CD14-positive monocyte (primary cell): ENCODE measurements at regions not wholly inside any gene's neighbourhood (a gene's known extent, or its start where the extent isn't known, plus 50 kb on each side); places are given as distances from the start of the nearest gene placed in this dataset.

ENCODE experiments used
- DNase-seq, 3 donors: peaks; one replicate each; pipeline ENCODE4 v3.0.0-alpha.2; 2011 to 2022
- H2AFZ ChIP-seq: 2 replicates; pipeline ENCODE4 v1.6.0; 2012; ENCODE audit warnings: mild to moderate bottlenecking, low read depth, low read length, inconsistent platforms; ENCODE audit not compliant: insufficient read depth, poor library complexity, severe bottlenecking
- H3K27ac ChIP-seq, 2 donors: 1 replicate in 1 of 2; 2 replicates in 1 of 2; pipeline ENCODE4 v1.5.1; 2012 to 2013; ENCODE audit warnings: low read length in 2 of 2, control low read depth in 1 of 2, inconsistent platforms in 1 of 2, low read depth in 1 of 2, mild to moderate bottlenecking in 1 of 2
- H3K27me3 ChIP-seq, 2 donors: one replicate each; pipeline versions ENCODE4 v1.6.0 to v1.6.1; 2011 to 2013; ENCODE audit warnings: low read length in 2 of 2; ENCODE audit not compliant: control insufficient read depth in 2 of 2, insufficient read depth in 2 of 2
- H3K36me3 ChIP-seq, 2 donors: replicated peaks in 1 of 2; 1 replicate in 1 of 2; 2 replicates in 1 of 2; pipeline versions ENCODE4 v1.5.1 to v1.6.1; 2012 to 2013; ENCODE audit warnings: low read length in 2 of 2, control low read depth in 1 of 2, inconsistent platforms in 1 of 2, mild to moderate bottlenecking in 1 of 2; ENCODE audit not compliant: insufficient read depth in 2 of 2, control insufficient read depth in 1 of 2
- H3K4me1 ChIP-seq, 2 donors: 1 replicate in 1 of 2; 2 replicates in 1 of 2; pipeline versions ENCODE4 v1.5.1 to v1.6.1; 2012 to 2013; ENCODE audit warnings: low read length in 2 of 2, control low read depth in 1 of 2, inconsistent platforms in 1 of 2, mild to moderate bottlenecking in 1 of 2, moderate library complexity in 1 of 2; ENCODE audit not compliant: insufficient read depth in 2 of 2, control insufficient read depth in 1 of 2
- H3K4me2 ChIP-seq: replicated peaks from 2 replicates; pipeline ENCODE3; 2012; ENCODE audit warnings: low read length, moderate library complexity, mild to moderate bottlenecking; ENCODE audit not compliant: poor library complexity, severe bottlenecking; ENCODE audit errors: extremely low read depth
- H3K4me3 ChIP-seq, 3 experiments: fragments of 200-600 bp in 1 of 3; sonication (generic) in 1 of 3; replicated peaks in 1 of 3; 1 replicate in 2 of 3; 2 replicates in 1 of 3; pipeline ENCODE4 v1.5.1; 2011 to 2013; ENCODE audit warnings: low read length in 3 of 3, mild to moderate bottlenecking in 3 of 3, control low read depth in 2 of 3, low read depth in 2 of 3, inconsistent platforms in 1 of 3, moderate library complexity in 1 of 3
- H3K79me2 ChIP-seq: 2 replicates; pipeline ENCODE4 v1.6.0; 2012; ENCODE audit warnings: mild to moderate bottlenecking, control low read depth, inconsistent platforms, low read length, moderate library complexity; ENCODE audit not compliant: insufficient read depth
- H3K9ac ChIP-seq: 2 replicates; pipeline ENCODE4 v1.6.0; 2017; ENCODE audit warnings: low read length, mild to moderate bottlenecking; ENCODE audit not compliant: insufficient read depth, poor library complexity, severe bottlenecking
- H3K9me3 ChIP-seq, 2 donors: replicated peaks in 1 of 2; 1 replicate in 1 of 2; 2 replicates in 1 of 2; pipeline versions ENCODE4 v1.5.1 to v1.6.1; 2012 to 2013; ENCODE audit warnings: low read length in 2 of 2, control low read depth in 1 of 2; ENCODE audit not compliant: control insufficient read depth in 1 of 2, insufficient read depth in 1 of 2
- H4K20me1 ChIP-seq: 2 replicates; pipeline ENCODE4 v1.6.0; 2012; ENCODE audit warnings: mild to moderate bottlenecking, low read length, control low read depth, moderate library complexity; ENCODE audit not compliant: insufficient read depth
- H3K27ac Mint-ChIP-seq, 7 donors: one replicate each; pipeline ENCODE4 v1.8.0; 2020; ENCODE audit warnings: mild to moderate bottlenecking in 7 of 7, mixed read lengths in 7 of 7, moderate library complexity in 6 of 7, inconsistent platforms in 2 of 7
- H3K27me3 Mint-ChIP-seq, 3 donors: one replicate each; pipeline ENCODE4 v1.8.0; 2021 to 2022; ENCODE audit warnings: low read depth in 3 of 3, mild to moderate bottlenecking in 3 of 3, mixed read lengths in 3 of 3, moderate library complexity in 3 of 3, inconsistent platforms in 1 of 3
- H3K36me3 Mint-ChIP-seq, 2 donors: one replicate each; pipeline ENCODE4 v1.8.0; 2020; ENCODE audit warnings: mixed read lengths in 2 of 2, inconsistent platforms in 1 of 2, mild to moderate bottlenecking in 1 of 2
- H3K4me1 Mint-ChIP-seq: one replicate; pipeline ENCODE4 v1.8.0; 2020; ENCODE audit warnings: mild to moderate bottlenecking, mixed read lengths
- H3K4me3 Mint-ChIP-seq, 2 donors: one replicate each; pipeline ENCODE4 v1.8.0; 2020; ENCODE audit warnings: mild to moderate bottlenecking in 2 of 2, mixed read lengths in 2 of 2, moderate library complexity in 1 of 2
- H3K9me3 Mint-ChIP-seq, 7 donors: one replicate each; pipeline ENCODE4 v1.8.0; 2020 to 2022; ENCODE audit warnings: mixed read lengths in 7 of 7, mild to moderate bottlenecking in 6 of 7, moderate library complexity in 6 of 7, inconsistent platforms in 2 of 7
- WGBS: methylation state at CpG from one replicate; pipeline ENCODE4 v1.1.5; 2013; ENCODE audit warnings: missing lambda C conversion rate; ENCODE audit not compliant: insufficient coverage; 5-methylcytosine and 5-hydroxymethylcytosine counted together
- intact Hi-C, 2 donors: fragments of 100-400 bp; cut with micrococcal nuclease; formaldehyde crosslinking; loops; one replicate each; pipeline versions ENCODE4 v1.15.0 to v1.15.1; 2023
- TF ChIP-seq, protein P1 (sequence below): fragments of 200-600 bp; IDR thresholded peaks from one replicate; pipeline ENCODE4 v1.8.0; 2022; ENCODE audit warnings: antibody characterized with exemption, mild to moderate bottlenecking

DNA sequence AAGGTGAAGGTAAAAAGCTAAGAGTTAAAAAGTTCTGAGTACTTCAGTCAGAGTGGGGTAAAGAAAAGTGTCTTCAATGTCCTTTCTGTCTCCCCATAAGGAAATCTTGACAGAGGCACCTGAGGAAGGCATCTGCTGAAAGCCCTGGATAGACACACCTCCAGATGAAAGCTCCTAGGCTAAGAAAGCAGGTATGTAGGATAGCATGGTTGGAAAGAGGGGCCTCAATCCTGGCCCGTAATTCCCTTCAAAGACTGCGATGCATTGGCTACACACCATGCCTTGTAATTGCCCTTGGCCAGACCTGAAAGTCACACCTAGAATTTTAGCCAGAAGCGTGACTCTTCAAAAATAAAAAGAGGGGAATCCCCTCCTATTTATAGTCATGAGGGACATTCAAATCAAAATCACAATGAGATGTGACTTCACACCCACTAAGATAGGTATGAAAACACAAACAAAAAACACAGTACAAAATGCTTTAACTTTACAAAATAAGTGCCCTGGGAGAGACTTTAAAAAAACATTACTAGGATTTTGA lies 809.7 kb downstream of the IPMK start:
- no peak for DNase-seq
- Histone ChIP-seq H3K27me3 (no peaks in the 10 kb centered on the region), H3K4me1 (no peaks in the 10 kb centered on the region), H3K79me2 (no peaks in the 10 kb centered on the region), H4K20me1 (no peaks in the 10 kb centered on the region), H3K9ac (no peak overlapping the region), H3K4me2 (no peak overlapping the region), H3K4me3 (no peak overlapping the region), H3K27ac (no peak overlapping the region), H2AFZ (no peak overlapping the region), H3K9me3 (no peaks in the 10 kb centered on the region), H3K36me3 (no peaks in the 10 kb centered on the region)
- no peak overlapping the region for H3K27ac Mint-ChIP-seq
- no peaks in the 10 kb centered on the region for H3K36me3 Mint-ChIP-seq
- no peaks in the 10 kb centered on the region for H3K4me1 Mint-ChIP-seq
- H3K4me3 Mint-ChIP-seq, result no peak overlapping the region
- no CpG with 5 or more reads among the region's 3 CpGs for WGBS
- peaks cover 0 to 2% (median 0%) of the 10 kb centered on the region in 7 donors for H3K9me3 Mint-ChIP-seq
- TF ChIP-seq, protein P1, sequence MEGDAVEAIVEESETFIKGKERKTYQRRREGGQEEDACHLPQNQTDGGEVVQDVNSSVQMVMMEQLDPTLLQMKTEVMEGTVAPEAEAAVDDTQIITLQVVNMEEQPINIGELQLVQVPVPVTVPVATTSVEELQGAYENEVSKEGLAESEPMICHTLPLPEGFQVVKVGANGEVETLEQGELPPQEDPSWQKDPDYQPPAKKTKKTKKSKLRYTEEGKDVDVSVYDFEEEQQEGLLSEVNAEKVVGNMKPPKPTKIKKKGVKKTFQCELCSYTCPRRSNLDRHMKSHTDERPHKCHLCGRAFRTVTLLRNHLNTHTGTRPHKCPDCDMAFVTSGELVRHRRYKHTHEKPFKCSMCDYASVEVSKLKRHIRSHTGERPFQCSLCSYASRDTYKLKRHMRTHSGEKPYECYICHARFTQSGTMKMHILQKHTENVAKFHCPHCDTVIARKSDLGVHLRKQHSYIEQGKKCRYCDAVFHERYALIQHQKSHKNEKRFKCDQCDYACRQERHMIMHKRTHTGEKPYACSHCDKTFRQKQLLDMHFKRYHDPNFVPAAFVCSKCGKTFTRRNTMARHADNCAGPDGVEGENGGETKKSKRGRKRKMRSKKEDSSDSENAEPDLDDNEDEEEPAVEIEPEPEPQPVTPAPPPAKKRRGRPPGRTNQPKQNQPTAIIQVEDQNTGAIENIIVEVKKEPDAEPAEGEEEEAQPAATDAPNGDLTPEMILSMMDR, result no peak
- H3K27me3 Mint-ChIP-seq, result no peaks in the 10 kb centered on the region
- intact Hi-C loops, result no loop called here

DNA sequence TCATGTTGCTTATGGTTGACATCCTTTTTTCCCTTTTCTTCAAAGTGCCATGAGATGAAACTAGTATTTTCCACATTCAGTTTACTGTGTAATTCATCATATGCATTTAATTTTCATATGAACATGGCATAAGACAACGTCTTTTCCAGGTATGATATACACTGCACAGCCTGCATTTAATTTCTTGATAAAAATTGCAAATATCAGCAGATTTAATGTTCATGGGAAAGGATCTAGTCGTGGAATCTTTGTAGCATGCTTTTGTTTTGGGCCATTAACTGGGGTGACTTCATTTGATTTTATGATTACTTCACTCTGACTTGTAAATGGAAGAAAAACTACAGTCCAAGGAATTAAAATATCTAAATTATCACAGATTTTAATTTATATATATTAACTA lies 837.3 kb downstream of the IPMK start:
- Mint-ChIP-seq H3K36me3 (no peaks in the 10 kb centered on the region), H3K9me3 (peaks cover 0 to 2% (median 0%) of the 10 kb centered on the region in 7 donors), H3K4me3 (no peak overlapping the region), H3K27ac (no peak overlapping the region), H3K27me3 (no peaks in the 10 kb centered on the region), H3K4me1 (no peaks in the 10 kb centered on the region)
- DNase-seq, result no peak
- no CpG with 5 or more reads among the region's 2 CpGs for WGBS
- Histone ChIP-seq H3K4me3 (no peak overlapping the region), H3K36me3 (no peaks in the 10 kb centered on the region), H3K4me1 (no peaks in the 10 kb centered on the region), H3K27ac (no peak overlapping the region), H4K20me1 (no peaks in the 10 kb centered on the region), H3K27me3 (no peaks in the 10 kb centered on the region), H3K79me2 (no peaks in the 10 kb centered on the region), H3K9me3 (no peaks in the 10 kb centered on the region), H3K9ac (no peak overlapping the region), H3K4me2 (no peak overlapping the region), H2AFZ (no peak overlapping the region)
- intact Hi-C loops, result no loop called here
- TF ChIP-seq, protein P1, result no peak
